IPS DF 4.7 (cell line): ENCODE measurements at regions not wholly inside any gene's neighbourhood (a gene's known extent, or its start where the extent isn't known, plus 50 kb on each side); places are given as distances from the start of the nearest gene placed in this dataset.
"Not testable (repeated sequence)": the region's sequence is repeated elsewhere in the genome, so short reads cannot be mapped to it uniquely, and the experiment has no call there.

ENCODE experiments used
- DNase-seq: peaks from one replicate; pipeline ENCODE4 v3.0.0-alpha.2; 2013; ENCODE audit warnings: low spot score; ENCODE audit errors: extremely low read depth

GRCh38 chr19:27865927-27866777, 1346.8 kb downstream of the UQCRFS1 start:
- DNase-seq: no peak

- no peak for DNase-seq
These were observed 1351.5 kb downstream of the UQCRFS1 start for GRCh38 chr19:27861411-27861975.

GRCh38 chr19:27860309-27860934, 1352.5 kb downstream of the UQCRFS1 start:
- no peak for DNase-seq

- DNase-seq: no peak
These were observed 1353.3 kb downstream of the UQCRFS1 start for GRCh38 chr19:27859689-27860088.

- no peak for DNase-seq
These were observed 1353.9 kb downstream of the UQCRFS1 start for GRCh38 chr19:27858981-27859581.

- not testable (repeated sequence) for DNase-seq
These were observed 1360.0 kb downstream of the UQCRFS1 start for GRCh38 chr19:27852931-27853330.

- no peak for DNase-seq
These were observed 1361.3 kb downstream of the UQCRFS1 start for GRCh38 chr19:27851543-27852060.

- no peak for DNase-seq
These were observed 1361.9 kb downstream of the UQCRFS1 start for GRCh38 chr19:27851002-27851481.

- no peak for DNase-seq
These were observed 1366.0 kb downstream of the UQCRFS1 start for GRCh38 chr19:27846944-27847343.

- DNase-seq: no peak
These were observed 1368.7 kb downstream of the UQCRFS1 start for GRCh38 chr19:27844261-27844660.

GRCh38 chr19:27843861-27844260, 1369.1 kb downstream of the UQCRFS1 start:
- no peak for DNase-seq

GRCh38 chr19:27833031-27833430, 1379.9 kb downstream of the UQCRFS1 start:
- DNase-seq: no peak

- no peak for DNase-seq
These were observed 1384.1 kb downstream of the UQCRFS1 start for GRCh38 chr19:27828829-27829228.

- DNase-seq: no peak
These were observed 1388.8 kb downstream of the UQCRFS1 start for GRCh38 chr19:27824108-27824507.

- no peak for DNase-seq
These were observed 1390.6 kb downstream of the UQCRFS1 start for GRCh38 chr19:27822336-27822735.

GRCh38 chr19:27821418-27822018, 1391.4 kb downstream of the UQCRFS1 start:
- no peak for DNase-seq

- DNase-seq: no peak
These were observed 1397.0 kb downstream of the UQCRFS1 start for GRCh38 chr19:27815985-27816384.

- DNase-seq: not testable (repeated sequence)
These were observed 1398.1 kb downstream of the UQCRFS1 start for GRCh38 chr19:27814834-27815233.

GRCh38 chr19:27814274-27814673, 1398.7 kb downstream of the UQCRFS1 start:
- DNase-seq: not testable (repeated sequence)

- DNase-seq: no peak
These were observed 1406.4 kb downstream of the UQCRFS1 start for GRCh38 chr19:27806471-27807070.

GRCh38 chr19:27805848-27806247, 1407.1 kb downstream of the UQCRFS1 start:
- no peak for DNase-seq
